ENCODE measurements at regions not wholly inside any gene's neighbourhood (a gene's known extent, or its start where the extent isn't known, plus 50 kb on each side); places are given as distances from the start of the nearest gene placed in this dataset.

DNA sequence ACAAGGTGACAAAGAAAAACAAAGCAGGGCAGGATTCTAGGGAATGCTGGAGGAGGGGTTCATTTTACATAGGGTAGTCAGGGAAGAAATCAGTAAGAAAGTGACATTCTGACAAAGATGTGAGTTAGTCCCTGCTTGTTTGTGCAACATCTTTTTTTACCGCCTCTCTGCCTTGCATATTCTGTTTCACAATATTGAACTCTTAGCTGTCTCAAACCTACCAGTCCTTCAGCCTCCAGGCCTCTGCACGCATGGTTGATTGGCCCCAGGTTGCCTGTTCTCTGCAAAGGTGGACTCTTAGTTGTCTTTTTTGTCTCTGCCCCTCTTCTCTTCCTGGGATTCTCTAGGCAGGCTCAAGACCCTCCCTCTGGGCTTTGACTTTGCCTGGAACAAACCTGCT, 152.2 kb upstream of the RUNX1 start:
- Histone ChIP-seq H3K4me1 (replicated peaks in 1 of 2) (no peaks in the 10 kb centered on the region), H3K27ac (no peak overlapping the region), H3K36me3 (replicated peaks in 1 of 2) (no peaks in the 10 kb centered on the region), H3K27me3 (no peaks in the 10 kb centered on the region), H3K4me3 (no peak overlapping the region), H3K9me3 (replicated peaks in 1 of 3) (no peaks in the 10 kb centered on the region)
- no peak for DNase-seq
- 84 to 98% (median 93%) methylated on average over 2 of the region's 2 CpGs for WGBS, 4 donors
- TF ChIP-seq CTCF (IDR thresholded peaks at IDR 0.05) (no peak), POLR2A (IDR thresholded peaks at IDR 0.05) (no peak)
- intact Hi-C loops (cut with DNase I): no loop called here

DNA sequence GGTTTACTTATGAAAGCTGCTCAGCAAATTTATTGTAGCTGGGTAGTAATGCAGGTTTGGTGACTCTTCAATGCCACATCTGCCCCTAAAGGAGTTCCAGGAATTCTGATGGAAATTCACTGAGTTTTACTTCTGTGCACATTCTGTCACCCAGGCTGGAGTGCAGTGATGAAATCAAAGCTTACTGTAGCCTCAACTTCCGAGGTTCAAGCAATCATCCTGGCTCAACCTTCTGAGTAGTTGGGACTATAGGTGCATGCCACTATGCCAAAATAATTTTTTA, 150.6 kb upstream of the RUNX1 start:
- no peak for TF ChIP-seq CTCF (IDR thresholded peaks at IDR 0.05)
- no peak for TF ChIP-seq POLR2A (IDR thresholded peaks at IDR 0.05)
- Histone ChIP-seq H3K36me3 (replicated peaks in 1 of 2) (no peaks in the 10 kb centered on the region), H3K9me3 (replicated peaks in 1 of 3) (no peaks in the 10 kb centered on the region), H3K27me3 (no peaks in the 10 kb centered on the region), H3K27ac (no peak overlapping the region), H3K4me3 (no peak overlapping the region), H3K4me1 (replicated peaks in 1 of 2) (no peaks in the 10 kb centered on the region)
- intact Hi-C loops (cut with DNase I): no loop called here
- DNase-seq: no peak
- WGBS, 4 donors: 33 to 83% (median 74%) methylated on average over 1 of the region's 1 CpG

- TF ChIP-seq CTCF (IDR thresholded peaks at IDR 0.05): no peak
- no peak for TF ChIP-seq POLR2A (IDR thresholded peaks at IDR 0.05)
- Histone ChIP-seq H3K27me3 (no peaks in the 10 kb centered on the region), H3K4me3 (no peak overlapping the region), H3K36me3 (replicated peaks in 1 of 2) (no peaks in the 10 kb centered on the region), H3K4me1 (replicated peaks in 1 of 2) (no peaks in the 10 kb centered on the region), H3K9me3 (replicated peaks in 1 of 3) (no peaks in the 10 kb centered on the region), H3K27ac (no peak overlapping the region)
- DNase-seq: no peak
- 81 to 92% (median 91%) methylated on average over 6 of the region's 6 CpGs for WGBS, 4 donors
- intact Hi-C loops (cut with DNase I): no loop called here
Observed at GRCh38 chr21:35198982-35199732, 150.1 kb upstream of the RUNX1 start.

DNA sequence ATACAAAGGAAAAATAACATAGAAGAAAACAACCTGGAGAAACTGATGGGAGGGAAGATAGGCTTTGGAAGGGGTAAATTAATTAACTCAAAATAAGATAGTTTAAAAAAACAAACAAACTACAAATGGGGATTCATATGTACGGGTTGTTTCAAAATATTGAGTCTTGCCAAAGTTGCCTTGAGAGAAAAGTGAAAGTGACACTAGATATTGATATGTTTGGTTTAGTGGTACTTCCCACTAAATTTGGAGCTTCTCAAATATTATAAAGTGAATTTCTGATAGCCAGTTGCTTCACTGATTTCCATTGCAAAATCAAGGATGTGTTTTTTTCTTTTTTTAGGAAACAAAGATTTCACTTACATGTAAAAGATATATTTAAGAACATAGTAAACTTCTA, 149.5 kb upstream of the RUNX1 start:
- intact Hi-C loops (cut with DNase I): no loop called here
- WGBS, 4 donors: 39 to 76% (median 49%) methylated on average over 1 of the region's 1 CpG
- no peak for TF ChIP-seq CTCF (IDR thresholded peaks at IDR 0.05)
- TF ChIP-seq POLR2A (IDR thresholded peaks at IDR 0.05): no peak

More for the DNA sequence above, 149.5 kb upstream of the RUNX1 start:
- Histone ChIP-seq H3K36me3 (replicated peaks in 1 of 2) (no peaks in the 10 kb centered on the region), H3K27me3 (no peaks in the 10 kb centered on the region), H3K4me1 (replicated peaks in 1 of 2) (no peaks in the 10 kb centered on the region), H3K4me3 (no peak overlapping the region), H3K27ac (no peak overlapping the region), H3K9me3 (replicated peaks in 1 of 3) (no peaks in the 10 kb centered on the region)
- no peak for DNase-seq

Data from adrenal gland (tissue), 9 donors.